HepG2 (cell line): ENCODE measurements at regions not wholly inside any gene's neighbourhood (a gene's known extent, or its start where the extent isn't known, plus 50 kb on each side); places are given as distances from the start of the nearest gene placed in this dataset.
"Not testable (repeated sequence)": the region's sequence is repeated elsewhere in the genome, so short reads cannot be mapped to it uniquely, and the experiment has no call there.

ENCODE experiments used
- ZNF510 ChIP-seq: sonication (generic); formaldehyde crosslinking; IDR thresholded peaks from 2 replicates; pipeline ENCODE4 v1.4.0; 2020; ENCODE audit warnings: low read depth, mild to moderate bottlenecking, missing genetic modification reagents
- ZNF672 ChIP-seq: sonication (generic); formaldehyde crosslinking; IDR thresholded peaks from 2 replicates; pipeline ENCODE4 v1.8.1; 2022; ENCODE audit warnings: missing genetic modification reagents
- ZSCAN30 ChIP-seq: sonication (generic); formaldehyde crosslinking; IDR thresholded peaks from 2 replicates; pipeline ENCODE4 v1.5.0; 2020; ENCODE audit warnings: mild to moderate bottlenecking, missing genetic modification reagents

DNA sequence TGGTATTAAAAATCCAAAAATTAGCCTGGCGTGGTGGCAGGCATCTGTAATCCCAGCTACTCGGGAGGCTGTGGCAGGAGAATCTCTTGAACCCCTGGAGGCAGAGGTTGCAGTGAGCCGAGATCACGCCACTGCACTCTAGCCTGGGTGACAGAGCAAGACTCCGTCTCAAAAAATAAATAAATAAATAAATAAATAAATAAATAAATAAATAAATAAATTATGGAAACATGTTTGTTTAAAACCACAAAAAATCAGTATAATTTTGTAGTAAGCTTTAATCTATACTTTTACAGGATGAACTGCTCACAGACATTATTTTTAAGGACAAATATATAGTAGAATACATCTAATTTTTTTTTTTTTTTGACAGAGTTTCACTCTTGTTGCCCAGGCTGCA, 521.3 kb upstream of the ATXN7L3B start:
- TF ChIP-seq ZNF510, ZSCAN30, ZNF672 (CRISPR knock-in tag): not testable (repeated sequence)
